Thymus (tissue), 11 donors: ENCODE measurements at regions not wholly inside any gene's neighbourhood (a gene's known extent, or its start where the extent isn't known, plus 50 kb on each side); places are given as distances from the start of the nearest gene placed in this dataset.

Experiments
- DNase-seq, 9 donors: peaks; one replicate each; pipeline ENCODE4 v3.0.0-alpha.2; 2013; ENCODE audit warnings: low spot score in 9 of 9, low read depth in 6 of 9, missing footprints in 1 of 9
- H3K27ac ChIP-seq, 2 donors: one replicate each; pipeline ENCODE4 v1.5.1; 2013; ENCODE audit warnings: control low read depth in 1 of 2, low read depth in 1 of 2, low read length in 1 of 2, mild to moderate bottlenecking in 1 of 2, moderate library complexity in 1 of 2
- H3K27me3 ChIP-seq, 2 donors: one replicate each; pipeline ENCODE4 v1.5.1; 2013; ENCODE audit warnings: low read length in 1 of 2; ENCODE audit not compliant: control insufficient read depth in 2 of 2, insufficient read depth in 1 of 2
- H3K36me3 ChIP-seq, 2 donors: one replicate each; pipeline ENCODE4 v1.5.1; 2013; ENCODE audit warnings: low read length in 1 of 2, mild to moderate bottlenecking in 1 of 2, moderate library complexity in 1 of 2; ENCODE audit not compliant: control insufficient read depth in 2 of 2, insufficient read depth in 2 of 2
- H3K4me1 ChIP-seq, 2 donors: one replicate each; pipeline ENCODE4 v1.5.1; 2013; ENCODE audit warnings: low read length in 2 of 2; ENCODE audit not compliant: control insufficient read depth in 2 of 2, insufficient read depth in 2 of 2
- H3K4me3 ChIP-seq, 2 donors: one replicate each; pipeline ENCODE4 v1.5.1; 2013; ENCODE audit warnings: low read length in 2 of 2, control low read depth in 1 of 2, mild to moderate bottlenecking in 1 of 2
- H3K9me3 ChIP-seq, 2 donors: one replicate each; pipeline ENCODE4 v1.5.1; 2013; ENCODE audit warnings: low read length in 1 of 2, mild to moderate bottlenecking in 1 of 2; ENCODE audit not compliant: control insufficient read depth in 2 of 2, insufficient read depth in 1 of 2
- WGBS: extraction: QIAGEN DNeasy Blood & Tissue Kit; methylation state at CpG from one replicate; pipeline ENCODE4 v1.1.7; 2013; 5-methylcytosine and 5-hydroxymethylcytosine counted together
- donor health status: healthy.

GRCh38 chr10:42998481-42999384 is 78.1 kb upstream of the RET start:
- DNase-seq, result no peak
- 91% methylated on average over 12 of the region's 12 CpGs for WGBS
- H3K27ac ChIP-seq, result no peak overlapping the region
- no peaks in the 10 kb centered on the region for H3K36me3 ChIP-seq
- H3K9me3 ChIP-seq, result no peaks in the 10 kb centered on the region
- no peaks in the 10 kb centered on the region for H3K27me3 ChIP-seq
- no peak overlapping the region for H3K4me3 ChIP-seq
- H3K4me1 ChIP-seq, result no peaks in the 10 kb centered on the region

- no peak for DNase-seq
- whole genome bisulfite sequencing, result 96% methylated on average over 8 of the region's 8 CpGs
- H3K4me3 ChIP-seq, result no peak overlapping the region
- no peaks in the 10 kb centered on the region for H3K27me3 ChIP-seq
- H3K4me1 ChIP-seq, result no peaks in the 10 kb centered on the region
- H3K27ac ChIP-seq, result no peak overlapping the region
- no peaks in the 10 kb centered on the region for H3K36me3 ChIP-seq
- H3K9me3 ChIP-seq, result no peaks in the 10 kb centered on the region
These were observed 77.4 kb upstream of the RET start for GRCh38 chr10:42999385-43000020.

- no peaks in the 10 kb centered on the region for H3K4me1 ChIP-seq
- H3K4me3 ChIP-seq, result no peak overlapping the region
- no peak overlapping the region for H3K27ac ChIP-seq
- H3K27me3 ChIP-seq, result no peaks in the 10 kb centered on the region
- 98% methylated on average over 3 of the region's 3 CpGs for WGBS
- no peaks in the 10 kb centered on the region for H3K9me3 ChIP-seq
- DNase-seq, result no peak
- no peaks in the 10 kb centered on the region for H3K36me3 ChIP-seq
These were observed 76.9 kb upstream of the RET start for GRCh38 chr10:43000021-43000411.

GRCh38 chr10:43000651-43001426 is 76.0 kb upstream of the RET start:
- WGBS, result 84% methylated on average over 16 of the region's 16 CpGs
- Histone ChIP-seq H3K36me3 (no peaks in the 10 kb centered on the region), H3K27me3 (no peaks in the 10 kb centered on the region), H3K27ac (no peak overlapping the region), H3K4me3 (no peak overlapping the region), H3K9me3 (no peaks in the 10 kb centered on the region), H3K4me1 (no peaks in the 10 kb centered on the region)
- DNase-seq, result no peak

GRCh38 chr10:43001427-43001795 is 75.5 kb upstream of the RET start:
- no peaks in the 10 kb centered on the region for H3K27me3 ChIP-seq
- H3K27ac ChIP-seq, result no peak overlapping the region
- no peaks in the 10 kb centered on the region for H3K4me1 ChIP-seq
- H3K36me3 ChIP-seq, result no peaks in the 10 kb centered on the region
- DNase-seq, result no peak
- WGBS, result 95% methylated on average over 3 of the region's 3 CpGs
- H3K9me3 ChIP-seq, result no peaks in the 10 kb centered on the region
- no peak overlapping the region for H3K4me3 ChIP-seq

GRCh38 chr10:43002596-43002995 is 74.3 kb upstream of the RET start:
- H3K36me3 ChIP-seq, result no peaks in the 10 kb centered on the region
- no peak overlapping the region for H3K4me3 ChIP-seq
- H3K4me1 ChIP-seq, result no peaks in the 10 kb centered on the region
- H3K27me3 ChIP-seq, result no peaks in the 10 kb centered on the region
- H3K27ac ChIP-seq, result no peak overlapping the region
- no peaks in the 10 kb centered on the region for H3K9me3 ChIP-seq
- no peak for DNase-seq
- 93% methylated on average over 6 of the region's 6 CpGs for WGBS

- 86% methylated on average over 1 of the region's 1 CpG for whole genome bisulfite sequencing
- DNase-seq, result no peak
- Histone ChIP-seq H3K27ac (no peak overlapping the region), H3K4me1 (no peaks in the 10 kb centered on the region), H3K27me3 (no peaks in the 10 kb centered on the region), H3K9me3 (no peaks in the 10 kb centered on the region), H3K4me3 (no peak overlapping the region), H3K36me3 (no peaks in the 10 kb centered on the region)
These were observed 70.4 kb upstream of the RET start for GRCh38 chr10:43006490-43006889.

- WGBS, result 93% methylated on average over 2 of the region's 2 CpGs
- no peaks in the 10 kb centered on the region for H3K27me3 ChIP-seq
- H3K4me3 ChIP-seq, result no peak overlapping the region
- H3K36me3 ChIP-seq, result no peaks in the 10 kb centered on the region
- DNase-seq, result no peak
- no peak overlapping the region for H3K27ac ChIP-seq
- no peaks in the 10 kb centered on the region for H3K4me1 ChIP-seq
- no peaks in the 10 kb centered on the region for H3K9me3 ChIP-seq
These were observed 64.3 kb upstream of the RET start for GRCh38 chr10:43012578-43012977.

GRCh38 chr10:43013065-43013464 is 63.8 kb upstream of the RET start:
- Histone ChIP-seq H3K27ac (no peak overlapping the region), H3K27me3 (no peaks in the 10 kb centered on the region), H3K9me3 (no peaks in the 10 kb centered on the region), H3K4me3 (no peak overlapping the region), H3K36me3 (no peaks in the 10 kb centered on the region), H3K4me1 (no peaks in the 10 kb centered on the region)
- 89% methylated on average over 1 of the region's 1 CpG for WGBS
- DNase-seq, result peak in 1 of 9 donors; percentile 9
